Activated CD8-positive, alpha-beta memory T cell treated with anti-CD3 and anti-CD28 coated beads, Interleukin-2, amount 10 ng/mL, durations not matched to agents 7 days and 5 days (primary cell): ENCODE measurements at regions not wholly inside any gene's neighbourhood (a gene's known extent, or its start where the extent isn't known, plus 50 kb on each side); places are given as distances from the start of the nearest gene placed in this dataset.

Experiments
- ATAC-seq: fragments of 150-1000 bp; cut with Tn5 transposase; one replicate; pipeline ENCODE4 v1.10.0; 2021; ENCODE audit warnings: moderate library complexity
- CTCF ChIA-PET: fragments of 350-600 bp; sonication (Branson Sonifier 250); formaldehyde crosslinking; loops from one replicate; lab custom pipeline; 2021; ENCODE audit warnings: antibody characterized with exemption; lab: Charles Lee
- DNase-seq: peaks from one replicate; pipeline ENCODE4 v3.0.0-alpha.2; 2020
- H3K27ac Mint-ChIP-seq: one replicate; pipeline ENCODE4 v1.8.0; 2021; ENCODE audit warnings: mild to moderate bottlenecking, mixed read lengths
- H3K27me3 Mint-ChIP-seq: one replicate; pipeline ENCODE4 v1.8.0; 2021; ENCODE audit warnings: mixed read lengths
- H3K36me3 Mint-ChIP-seq: one replicate; pipeline ENCODE4 v1.8.0; 2021; ENCODE audit warnings: mild to moderate bottlenecking, mixed read lengths
- H3K4me1 Mint-ChIP-seq: one replicate; pipeline ENCODE4 v1.8.0; 2021; ENCODE audit warnings: mixed read lengths
- H3K4me3 Mint-ChIP-seq: one replicate; pipeline ENCODE4 v1.8.0; 2021; ENCODE audit warnings: mild to moderate bottlenecking, moderate library complexity, mixed read lengths
- H3K9me3 Mint-ChIP-seq: one replicate; pipeline ENCODE4 v1.8.0; 2022; ENCODE audit warnings: low read depth, mixed read lengths

GRCh38 chr15:98163319-98164045 is 203.0 kb downstream of the ARRDC4 start:
- Mint-ChIP-seq H3K27ac (no peak overlapping the region), H3K4me3 (no peak overlapping the region), H3K9me3 (peaks cover 2% of the 10 kb centered on the region), H3K4me1 (peaks cover 17% of the 10 kb centered on the region), H3K27me3 (no peaks in the 10 kb centered on the region), H3K36me3 (no peaks in the 10 kb centered on the region)
- no peak for ATAC-seq
- CTCF ChIA-PET, result interaction anchor here (0.6 to 0.8 kb wide), 2 partner anchors 14 to 1400 kb away, joined by 3 read pairs; no protein-coding TSS in a partner anchor
- DNase-seq, result no peak

DNA sequence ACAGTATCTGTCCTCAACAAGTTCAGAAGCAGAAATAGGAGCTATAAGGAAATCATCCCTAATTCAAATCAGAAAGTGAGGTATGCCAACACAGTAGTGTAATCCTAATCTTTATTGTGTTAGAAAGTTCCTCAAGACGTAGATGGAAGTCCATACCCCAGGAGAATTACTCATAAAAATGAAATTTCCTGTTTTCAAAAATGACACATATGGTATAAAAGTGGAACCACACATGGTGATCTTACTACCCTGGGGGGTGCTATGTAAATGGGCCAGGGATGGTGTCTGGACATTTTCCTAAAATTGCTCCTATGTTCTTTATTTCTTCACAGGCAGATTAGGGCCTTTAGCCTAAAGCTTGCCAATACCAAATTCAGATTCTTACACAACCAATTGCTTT is 204.1 kb downstream of the ARRDC4 start:
- Mint-ChIP-seq H3K27me3 (no peaks in the 10 kb centered on the region), H3K27ac (no peak overlapping the region), H3K4me3 (no peak overlapping the region), H3K4me1 (peaks cover 15% of the 10 kb centered on the region), H3K36me3 (no peaks in the 10 kb centered on the region), H3K9me3 (peaks cover 2% of the 10 kb centered on the region)
- ATAC-seq, result no peak
- CTCF ChIA-PET, result interaction anchor here (0.8 kb wide), 1 partner anchor 13 kb away, joined by 3 read pairs; no protein-coding TSS in a partner anchor
- DNase-seq, result no peak

DNA sequence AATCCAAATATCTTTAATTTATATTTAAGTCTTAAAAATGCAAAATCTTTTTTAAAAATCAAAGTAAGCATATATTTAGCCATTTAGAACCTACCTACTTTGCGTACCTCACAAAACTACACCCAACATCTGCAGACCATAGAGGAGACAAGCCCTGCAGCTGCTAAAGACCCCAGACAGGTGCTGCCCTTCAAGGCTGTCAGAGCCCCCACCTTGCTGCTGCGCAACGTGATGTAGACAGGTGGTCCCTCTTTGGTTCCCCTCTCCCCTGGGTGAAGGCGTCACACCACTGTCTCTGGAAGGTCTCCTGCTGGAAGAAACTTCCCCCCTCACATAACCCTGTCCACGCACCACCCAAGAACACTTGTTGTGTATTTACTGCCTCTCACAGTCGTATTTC is 204.5 kb downstream of the ARRDC4 start:
- Mint-ChIP-seq H3K9me3 (peaks cover 2% of the 10 kb centered on the region), H3K36me3 (no peaks in the 10 kb centered on the region), H3K4me1 (peaks cover 10% of the 10 kb centered on the region), H3K4me3 (no peak overlapping the region), H3K27ac (no peak overlapping the region), H3K27me3 (no peaks in the 10 kb centered on the region)
- CTCF ChIA-PET, result no interaction called here
- ATAC-seq (no peak), DNase-seq (no peak)

DNA sequence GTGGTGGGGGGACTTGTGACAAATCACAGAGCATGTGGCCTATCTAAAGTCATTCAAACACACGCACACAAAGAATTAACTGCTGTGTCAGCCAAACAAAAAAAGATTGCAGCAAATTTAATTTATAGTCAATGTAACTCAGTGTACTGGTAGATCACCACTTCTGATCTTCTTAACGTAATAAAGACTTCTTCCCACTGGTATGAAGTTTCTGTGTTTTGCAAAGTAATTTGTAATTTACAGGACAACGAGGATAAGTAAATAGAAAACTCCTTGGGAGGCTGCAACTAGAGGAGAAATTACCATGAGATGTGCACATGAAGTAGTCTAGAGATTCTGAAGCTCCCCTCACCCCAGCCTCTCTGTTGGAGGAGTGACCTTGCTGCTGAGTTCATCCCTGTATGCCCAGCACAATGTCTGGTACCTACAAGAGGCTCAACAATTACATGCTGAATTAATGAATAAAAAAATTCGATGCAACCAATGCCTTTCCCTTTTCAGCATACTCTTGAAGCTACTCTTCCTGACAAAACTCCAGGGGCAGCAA is 207.3 kb downstream of the ARRDC4 start:
- H3K27ac Mint-ChIP-seq, result no peak overlapping the region
- CTCF ChIA-PET, result no interaction called here
- no peaks in the 10 kb centered on the region for H3K4me1 Mint-ChIP-seq
- no peaks in the 10 kb centered on the region for H3K36me3 Mint-ChIP-seq
- peaks cover under 1% of the 10 kb centered on the region for H3K27me3 Mint-ChIP-seq
- no peak for DNase-seq
- no peak for ATAC-seq
- no peak overlapping the region for H3K4me3 Mint-ChIP-seq
- H3K9me3 Mint-ChIP-seq, result peaks cover 2% of the 10 kb centered on the region

DNA sequence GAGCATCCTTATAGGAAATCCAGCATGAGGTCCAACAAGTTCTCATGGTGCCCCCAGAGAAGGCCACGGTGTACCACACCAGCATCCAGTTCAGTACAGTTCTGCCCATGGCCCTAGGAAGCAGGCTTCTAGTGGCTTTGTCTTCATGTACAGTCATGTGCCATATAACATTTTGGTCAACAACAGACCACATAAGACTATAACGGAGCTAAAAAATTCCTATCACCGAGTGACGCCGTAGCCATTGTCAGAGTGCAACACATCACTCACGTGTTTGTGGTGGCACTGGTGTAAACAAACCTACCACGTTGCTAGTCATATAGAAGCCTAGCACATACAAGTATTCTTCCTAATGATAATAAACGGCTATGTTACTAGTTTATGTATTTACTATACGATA is 209.0 kb downstream of the ARRDC4 start:
- no peaks in the 10 kb centered on the region for H3K36me3 Mint-ChIP-seq
- CTCF ChIA-PET, result interaction anchor here (1.2 kb wide), 1 partner anchor 9 kb away, joined by 3 read pairs; no protein-coding TSS in a partner anchor
- no peaks in the 10 kb centered on the region for H3K4me1 Mint-ChIP-seq
- no peak for DNase-seq
- peaks cover 2% of the 10 kb centered on the region for H3K9me3 Mint-ChIP-seq
- ATAC-seq, result no peak
- peaks cover 2% of the 10 kb centered on the region for H3K27me3 Mint-ChIP-seq
- no peak overlapping the region for H3K27ac Mint-ChIP-seq
- no peak overlapping the region for H3K4me3 Mint-ChIP-seq

- Mint-ChIP-seq H3K27ac (no peak overlapping the region), H3K4me3 (no peak overlapping the region), H3K36me3 (no peaks in the 10 kb centered on the region), H3K9me3 (no peaks in the 10 kb centered on the region), H3K27me3 (peaks cover 7% of the 10 kb centered on the region), H3K4me1 (no peaks in the 10 kb centered on the region)
- ATAC-seq (no peak), DNase-seq (no peak)
- CTCF ChIA-PET, result interaction anchor here (1.1 kb wide), 1 partner anchor 10 kb away, joined by 3 read pairs; no protein-coding TSS in a partner anchor
These were observed 213.8 kb downstream of the ARRDC4 start for GRCh38 chr15:98174286-98174685.

DNA sequence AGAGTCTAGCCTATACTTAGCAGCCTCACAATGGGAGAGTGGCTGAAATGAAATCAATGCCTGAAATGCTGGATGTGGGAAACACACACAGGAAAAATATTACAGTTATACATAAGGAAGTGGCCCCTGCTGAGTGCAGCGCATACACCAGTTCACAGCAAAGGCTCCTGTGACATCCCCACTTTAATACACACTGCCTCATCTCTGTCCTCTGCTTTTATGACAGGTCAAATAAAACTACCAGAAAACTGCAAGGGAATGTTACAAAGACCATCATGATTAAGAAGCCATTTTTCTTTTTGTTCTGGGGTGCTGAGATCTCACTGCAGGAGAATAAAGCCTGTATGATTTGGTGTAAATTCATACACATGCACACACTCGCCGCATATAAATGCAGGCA is 214.3 kb downstream of the ARRDC4 start:
- Mint-ChIP-seq H3K9me3 (no peaks in the 10 kb centered on the region), H3K27me3 (peaks cover 7% of the 10 kb centered on the region), H3K36me3 (no peaks in the 10 kb centered on the region)

GRCh38 chr15:98177966-98178592 is 217.6 kb downstream of the ARRDC4 start:
- no peak overlapping the region for H3K27ac Mint-ChIP-seq
- DNase-seq, result no peak
- CTCF ChIA-PET, result interaction anchor here (0.6 to 1.9 kb wide), 7 partner anchors 8 to 279 kb away, joined by 3 to 6 read pairs (median 4); no protein-coding TSS in a partner anchor
- no peak for ATAC-seq
- H3K4me3 Mint-ChIP-seq, result no peak overlapping the region
- H3K36me3 Mint-ChIP-seq, result no peaks in the 10 kb centered on the region
- no peaks in the 10 kb centered on the region for H3K4me1 Mint-ChIP-seq
- H3K27me3 Mint-ChIP-seq, result peaks cover 5% of the 10 kb centered on the region
- no peaks in the 10 kb centered on the region for H3K9me3 Mint-ChIP-seq

More for the DNA sequence above, 214.3 kb downstream of the ARRDC4 start:
- ATAC-seq (no peak), DNase-seq (no peak)
- no peak overlapping the region for H3K4me3 Mint-ChIP-seq
- CTCF ChIA-PET, result no interaction called here
- no peak overlapping the region for H3K27ac Mint-ChIP-seq
- no peaks in the 10 kb centered on the region for H3K4me1 Mint-ChIP-seq

DNA sequence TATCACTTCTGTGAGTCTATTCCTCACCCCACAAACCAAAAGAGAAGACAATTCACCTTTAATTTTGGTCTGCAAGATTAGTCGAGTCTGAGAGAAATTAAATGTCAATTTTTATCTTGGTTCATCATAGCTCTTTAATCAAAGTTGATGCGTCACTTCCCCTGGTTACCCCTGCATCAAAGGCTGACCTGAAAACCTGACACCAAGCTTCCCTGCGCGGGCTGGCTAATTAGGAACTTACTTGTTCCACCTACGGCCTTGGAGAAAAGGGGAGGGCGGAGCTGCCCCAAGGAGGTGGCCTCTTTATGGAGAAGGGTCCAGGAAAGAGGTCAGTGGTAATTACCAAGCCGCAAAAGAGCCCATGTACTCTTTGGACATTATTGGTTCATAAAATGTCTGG is 218.4 kb downstream of the ARRDC4 start:
- no peak for DNase-seq
- H3K4me1 Mint-ChIP-seq, result no peaks in the 10 kb centered on the region
- H3K27me3 Mint-ChIP-seq, result peaks cover 5% of the 10 kb centered on the region
- CTCF ChIA-PET, result interaction anchor here (1.0 to 1.9 kb wide), 2 partner anchors 9 to 271 kb away, joined by 3 to 6 read pairs; no protein-coding TSS in a partner anchor
- no peak overlapping the region for H3K4me3 Mint-ChIP-seq
- no peaks in the 10 kb centered on the region for H3K36me3 Mint-ChIP-seq
- ATAC-seq, result no peak
- no peaks in the 10 kb centered on the region for H3K9me3 Mint-ChIP-seq
- no peak overlapping the region for H3K27ac Mint-ChIP-seq

DNA sequence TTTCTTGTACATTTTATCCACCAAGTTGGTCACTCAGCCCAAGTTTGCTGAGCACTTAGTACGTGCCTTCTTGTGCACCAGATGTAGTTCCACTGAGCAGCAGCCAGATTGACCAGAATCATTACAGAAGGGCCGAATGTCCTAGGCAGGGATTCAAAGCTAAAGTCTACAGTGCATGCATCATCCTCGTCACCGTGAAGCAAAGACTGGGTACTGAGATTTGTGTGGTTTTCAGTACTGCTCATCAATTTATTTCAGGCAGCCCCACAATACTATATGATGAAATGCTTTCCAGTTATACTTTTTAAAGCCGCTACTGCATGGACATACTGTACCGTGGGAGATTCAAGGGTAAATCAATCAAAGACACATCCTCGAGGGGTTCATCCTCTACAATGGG is 227.0 kb downstream of the ARRDC4 start:
- no peak for ATAC-seq
- peaks cover 5% of the 10 kb centered on the region for H3K9me3 Mint-ChIP-seq
- no peaks in the 10 kb centered on the region for H3K36me3 Mint-ChIP-seq
- H3K4me3 Mint-ChIP-seq, result no peak overlapping the region
- no peak overlapping the region for H3K27ac Mint-ChIP-seq
- H3K4me1 Mint-ChIP-seq, result no peaks in the 10 kb centered on the region
- CTCF ChIA-PET, result no interaction called here
- H3K27me3 Mint-ChIP-seq, result no peaks in the 10 kb centered on the region
- no peak for DNase-seq

DNA sequence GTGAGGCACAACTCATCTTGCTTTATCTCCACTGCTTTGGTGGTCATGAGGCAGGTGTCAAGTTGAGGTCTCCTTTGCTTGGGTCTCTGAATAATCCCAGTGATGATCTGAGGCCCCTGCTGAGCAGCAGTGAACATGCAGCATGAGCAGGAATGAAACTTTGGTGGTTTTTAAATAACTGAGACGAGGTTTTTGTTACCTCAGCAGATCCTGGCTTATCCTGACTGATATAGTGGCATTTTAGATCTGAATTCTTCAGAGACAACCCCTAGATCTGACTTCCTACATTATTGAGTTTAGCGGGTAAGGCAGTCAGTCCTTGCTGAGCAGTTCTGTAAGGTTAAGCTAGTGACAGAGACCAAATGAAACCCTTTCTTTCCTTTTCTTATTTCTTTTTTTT is 230.4 kb downstream of the ARRDC4 start:
- H3K27me3 Mint-ChIP-seq, result no peaks in the 10 kb centered on the region
- CTCF ChIA-PET, result no interaction called here
- H3K4me3 Mint-ChIP-seq, result no peak overlapping the region

DNA sequence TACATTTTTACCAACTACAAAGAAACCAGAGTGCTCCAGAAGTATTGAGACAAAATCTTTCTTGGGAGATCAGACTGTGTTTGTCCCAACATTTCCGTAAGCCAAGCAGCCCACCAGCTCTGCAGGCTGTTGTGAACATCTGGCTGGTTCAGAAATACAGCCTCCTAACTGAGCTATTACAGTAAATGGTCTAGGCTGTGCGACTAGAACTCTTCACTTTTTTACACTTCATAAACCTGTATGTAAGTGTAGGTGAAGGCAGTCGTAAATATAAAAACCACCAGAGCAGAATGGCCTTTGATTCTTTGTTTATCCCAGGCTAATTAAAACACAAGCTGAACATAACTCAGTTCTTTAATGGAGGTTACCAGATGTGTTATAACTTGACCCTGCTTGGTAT is 235.3 kb downstream of the ARRDC4 start:
- Mint-ChIP-seq H3K4me1 (no peaks in the 10 kb centered on the region), H3K27me3 (no peaks in the 10 kb centered on the region), H3K27ac (no peak overlapping the region), H3K36me3 (no peaks in the 10 kb centered on the region), H3K4me3 (no peak overlapping the region), H3K9me3 (peaks cover 2% of the 10 kb centered on the region)
- ATAC-seq (no peak), DNase-seq (no peak)
- CTCF ChIA-PET, result no interaction called here

More for the DNA sequence above, 230.4 kb downstream of the ARRDC4 start:
- H3K4me1 Mint-ChIP-seq, result no peaks in the 10 kb centered on the region
- DNase-seq, result no peak
- no peak overlapping the region for H3K27ac Mint-ChIP-seq
- ATAC-seq, result no peak
- H3K36me3 Mint-ChIP-seq, result no peaks in the 10 kb centered on the region
- H3K9me3 Mint-ChIP-seq, result peaks cover 5% of the 10 kb centered on the region

GRCh38 chr15:98196371-98196770 is 235.9 kb downstream of the ARRDC4 start:
- DNase-seq (no peak), ATAC-seq (no peak)
- Mint-ChIP-seq H3K4me3 (no peak overlapping the region), H3K27me3 (no peaks in the 10 kb centered on the region), H3K36me3 (no peaks in the 10 kb centered on the region), H3K9me3 (peaks cover 2% of the 10 kb centered on the region), H3K4me1 (no peaks in the 10 kb centered on the region), H3K27ac (no peak overlapping the region)
- CTCF ChIA-PET, result no interaction called here

GRCh38 chr15:98202256-98202655 is 241.8 kb downstream of the ARRDC4 start:
- H3K9me3 Mint-ChIP-seq, result no peaks in the 10 kb centered on the region
- H3K36me3 Mint-ChIP-seq, result no peaks in the 10 kb centered on the region
- H3K27ac Mint-ChIP-seq, result no peak overlapping the region
- no peaks in the 10 kb centered on the region for H3K4me1 Mint-ChIP-seq
- no peak for ATAC-seq
- no peak overlapping the region for H3K4me3 Mint-ChIP-seq
- no peaks in the 10 kb centered on the region for H3K27me3 Mint-ChIP-seq
- DNase-seq, result no peak
- CTCF ChIA-PET, result no interaction called here
